PC-9 (cell line): ENCODE measurements at regions not wholly inside any gene's neighbourhood (a gene's known extent, or its start where the extent isn't known, plus 50 kb on each side); places are given as distances from the start of the nearest gene placed in this dataset.

Experiments
- EZH2 ChIP-seq: fragments of 200-600 bp; sonication (generic); IDR thresholded peaks from 2 replicates; pipeline ENCODE4 v1.8.0; 2017; ENCODE audit warnings: antibody characterized with exemption, low read depth
- TF ChIP-seq, protein P1 (sequence below): fragments of 200-600 bp; sonication (generic); conservative IDR thresholded peaks from 2 replicates; pipeline ENCODE4 v1.6.1; 2017; ENCODE audit warnings: mixed run types, antibody characterized with exemption, mild to moderate bottlenecking, moderate library complexity

DNA sequence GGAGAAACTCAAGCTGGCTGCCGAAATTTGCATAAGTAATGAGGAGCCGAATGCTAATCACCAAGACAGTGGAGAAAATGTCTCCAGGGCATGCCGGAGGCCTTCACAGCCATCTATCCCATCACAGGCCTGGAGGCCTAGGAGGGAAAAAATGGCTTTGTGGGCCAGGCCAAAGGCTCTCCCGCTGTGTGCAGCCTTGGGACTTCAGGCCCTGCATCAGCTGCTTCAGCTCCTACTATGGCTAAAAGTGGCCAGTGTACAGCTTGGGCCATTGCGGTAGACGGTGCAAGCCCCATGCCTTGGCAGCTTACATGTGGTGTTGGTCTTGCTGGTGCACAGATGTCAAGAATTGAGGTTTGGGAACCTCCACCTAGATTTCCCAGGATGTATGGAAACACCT is 162.6 kb upstream of the FAM47A start:
- TF ChIP-seq, protein P1, sequence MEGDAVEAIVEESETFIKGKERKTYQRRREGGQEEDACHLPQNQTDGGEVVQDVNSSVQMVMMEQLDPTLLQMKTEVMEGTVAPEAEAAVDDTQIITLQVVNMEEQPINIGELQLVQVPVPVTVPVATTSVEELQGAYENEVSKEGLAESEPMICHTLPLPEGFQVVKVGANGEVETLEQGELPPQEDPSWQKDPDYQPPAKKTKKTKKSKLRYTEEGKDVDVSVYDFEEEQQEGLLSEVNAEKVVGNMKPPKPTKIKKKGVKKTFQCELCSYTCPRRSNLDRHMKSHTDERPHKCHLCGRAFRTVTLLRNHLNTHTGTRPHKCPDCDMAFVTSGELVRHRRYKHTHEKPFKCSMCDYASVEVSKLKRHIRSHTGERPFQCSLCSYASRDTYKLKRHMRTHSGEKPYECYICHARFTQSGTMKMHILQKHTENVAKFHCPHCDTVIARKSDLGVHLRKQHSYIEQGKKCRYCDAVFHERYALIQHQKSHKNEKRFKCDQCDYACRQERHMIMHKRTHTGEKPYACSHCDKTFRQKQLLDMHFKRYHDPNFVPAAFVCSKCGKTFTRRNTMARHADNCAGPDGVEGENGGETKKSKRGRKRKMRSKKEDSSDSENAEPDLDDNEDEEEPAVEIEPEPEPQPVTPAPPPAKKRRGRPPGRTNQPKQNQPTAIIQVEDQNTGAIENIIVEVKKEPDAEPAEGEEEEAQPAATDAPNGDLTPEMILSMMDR = no peak
- no peak for TF ChIP-seq EZH2
